AG08396 (cell line): ENCODE measurements at regions not wholly inside any gene's neighbourhood (a gene's known extent, or its start where the extent isn't known, plus 50 kb on each side); places are given as distances from the start of the nearest gene placed in this dataset.

Experiments
- DNase-seq: peaks from one replicate; pipeline ENCODE4 v3.0.0; 2012; ENCODE audit warnings: low spot score, mixed read lengths

DNA sequence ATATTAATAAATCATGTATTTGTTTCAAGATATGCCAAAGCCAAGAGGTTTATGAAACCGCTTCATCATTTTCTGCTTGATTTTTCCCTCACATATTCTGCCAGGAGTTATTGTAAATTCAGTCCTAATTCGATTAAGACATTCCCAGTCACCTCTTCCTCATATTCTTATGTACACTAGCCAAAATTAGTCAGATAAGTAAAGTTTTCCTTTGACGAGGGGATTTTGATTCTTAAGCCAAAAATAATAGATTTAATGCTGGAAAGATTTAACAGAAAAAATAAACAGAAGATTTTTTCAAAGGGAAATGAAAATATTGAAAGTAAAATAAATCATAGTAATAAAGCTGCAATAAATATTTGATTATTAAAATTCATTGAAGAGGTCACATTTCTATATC, 51.0 kb upstream of the VEGFC start:
- no peak for DNase-seq

DNA sequence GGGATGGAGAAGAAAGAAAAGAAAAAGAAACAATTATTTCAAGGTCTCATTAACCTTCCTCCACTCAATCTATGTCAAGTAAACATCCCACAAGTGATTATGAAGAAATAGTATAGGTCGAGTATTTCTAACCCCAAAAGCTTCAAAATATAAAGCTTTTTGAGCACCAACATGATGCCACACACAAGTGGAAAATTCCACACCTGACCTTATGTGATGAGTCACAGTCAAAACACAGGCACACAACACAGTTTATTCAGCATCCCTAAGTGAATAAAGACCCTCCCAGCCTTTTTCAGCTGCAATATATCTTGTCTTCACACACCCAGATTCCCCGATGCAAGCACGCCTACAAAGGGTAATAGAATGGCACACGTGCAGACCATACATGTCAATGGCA, 51.7 kb upstream of the VEGFC start:
- no peak for DNase-seq

DNA sequence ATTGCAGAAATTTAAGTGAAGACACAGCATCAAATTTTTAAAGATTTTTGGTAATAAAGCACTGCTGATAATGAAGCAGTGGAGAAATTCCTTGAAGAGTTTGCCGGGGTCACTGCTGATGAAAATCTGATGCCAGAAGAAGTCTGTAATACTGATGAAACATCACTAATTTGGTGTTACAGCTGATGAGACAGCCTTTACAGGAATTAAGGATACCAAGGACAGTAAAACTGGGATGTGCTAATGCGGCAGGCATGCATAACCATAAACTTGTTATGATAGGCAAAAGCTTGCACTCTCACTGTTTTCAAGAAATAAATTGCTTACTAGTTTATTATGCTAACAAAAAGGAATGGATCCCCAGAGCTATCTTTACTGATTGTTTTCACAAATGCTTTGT, 52.9 kb upstream of the VEGFC start:
- DNase-seq, result no peak

DNA sequence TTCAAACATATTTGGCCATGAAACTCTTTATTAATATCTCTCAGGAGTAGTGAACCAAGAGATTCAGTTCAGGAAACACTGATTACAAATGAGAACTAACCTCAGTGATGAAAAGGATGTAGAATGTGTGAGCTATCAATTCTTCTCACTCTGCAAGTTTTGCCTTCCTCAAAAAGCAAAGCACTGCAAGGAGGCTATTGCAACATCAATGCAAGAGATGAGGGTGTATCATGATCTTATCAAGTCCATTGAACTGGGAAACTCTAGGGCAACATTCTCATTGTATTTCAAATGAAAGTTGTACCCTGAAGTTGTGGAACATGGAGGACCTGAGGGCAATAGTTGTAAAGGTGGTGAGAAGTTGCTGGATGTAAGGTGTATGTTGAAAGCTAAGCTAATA, 56.4 kb upstream of the VEGFC start:
- DNase-seq, result no peak

DNA sequence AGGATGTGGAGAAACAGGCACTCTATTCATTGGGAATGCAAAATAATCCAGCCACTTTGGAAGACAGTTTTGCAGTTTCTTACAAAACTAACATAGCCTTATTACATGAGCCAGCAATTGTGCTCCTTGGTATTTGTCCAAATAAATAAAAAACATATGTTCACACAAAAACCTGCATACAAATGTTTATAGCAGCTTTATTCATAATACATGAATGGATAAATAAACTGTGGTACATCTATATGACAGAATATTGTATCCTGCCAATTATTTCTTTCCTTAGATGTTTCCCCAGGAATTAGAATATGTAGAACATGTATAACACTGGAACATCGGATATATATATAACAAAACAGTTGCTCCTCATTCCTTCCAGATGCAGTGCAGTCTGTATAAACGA, 57.7 kb upstream of the VEGFC start:
- no peak for DNase-seq

DNA sequence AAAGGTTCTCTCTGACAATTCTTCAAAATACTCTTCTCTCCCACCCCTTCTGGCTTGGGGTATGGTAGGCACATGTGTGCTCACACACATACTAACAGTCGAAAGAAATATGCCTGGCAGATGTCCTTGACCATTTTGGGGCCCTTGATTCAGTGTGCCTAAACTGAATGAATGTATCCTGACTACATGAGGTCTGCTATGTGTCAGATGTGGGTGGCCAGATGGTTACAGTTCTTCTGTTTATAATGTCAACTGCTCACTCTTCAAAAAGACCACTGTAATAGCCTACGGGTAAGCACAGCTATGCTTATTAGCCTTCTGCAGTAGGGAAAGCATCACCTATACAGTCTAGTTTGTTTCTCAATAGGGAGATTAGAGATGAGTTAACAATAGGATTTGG, 63.7 kb upstream of the VEGFC start:
- no peak for DNase-seq

DNA sequence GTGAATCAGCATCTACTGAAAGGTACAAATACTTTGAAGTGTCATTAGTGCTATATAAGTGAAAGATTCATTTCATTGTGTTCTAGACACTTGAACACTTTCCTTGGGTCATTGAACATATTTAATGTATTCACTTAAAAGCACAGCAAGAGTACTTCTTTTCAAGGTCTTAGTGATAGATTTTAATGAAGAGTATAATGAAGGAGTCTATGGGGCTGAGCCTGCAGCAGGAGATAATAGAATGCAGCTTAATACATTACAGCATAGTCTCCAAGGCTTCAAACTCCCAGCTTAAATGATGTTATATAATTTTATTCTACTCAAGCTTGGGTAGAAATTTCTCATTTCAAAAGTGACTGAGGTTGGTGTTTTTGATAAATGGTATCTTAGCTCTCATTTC, 66.1 kb upstream of the VEGFC start:
- no peak for DNase-seq

DNA sequence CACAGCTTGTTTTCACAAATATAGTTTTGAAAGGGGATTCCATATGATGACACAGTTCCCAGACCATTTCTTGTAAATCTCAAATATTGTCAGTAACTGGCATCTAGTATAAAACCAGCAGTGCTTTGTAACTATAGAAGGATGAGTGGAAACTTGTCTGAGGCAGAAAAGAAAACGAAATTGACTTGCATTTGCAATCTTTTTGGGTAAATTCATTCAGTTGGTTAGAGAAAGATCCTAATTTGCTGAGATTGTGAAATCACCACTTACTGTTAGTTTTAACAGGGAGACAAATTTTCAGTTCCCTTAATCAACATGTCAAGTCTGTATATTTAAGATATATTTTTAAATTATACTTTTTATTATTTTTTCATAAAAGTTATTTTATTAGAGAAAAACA, 71.5 kb upstream of the VEGFC start:
- DNase-seq, result no peak

DNA sequence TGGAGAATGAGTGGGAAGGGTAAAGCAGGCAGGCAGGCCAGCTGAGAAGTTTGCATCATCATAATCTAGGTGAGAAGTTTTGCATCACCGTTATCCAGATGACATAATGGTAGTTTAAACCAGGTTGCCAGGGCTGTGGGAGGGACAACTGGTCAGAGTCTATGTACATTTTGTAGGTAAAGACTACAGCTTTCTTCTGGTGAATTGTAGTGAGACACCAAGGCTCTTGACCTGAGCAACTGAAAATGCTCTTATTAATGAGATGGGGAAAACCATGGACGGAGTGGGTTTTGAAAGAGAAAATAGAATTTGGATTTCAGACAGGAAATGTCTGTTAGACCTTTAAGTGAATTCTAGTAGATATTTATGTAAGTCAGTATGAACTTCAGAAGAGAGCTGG, 76.0 kb upstream of the VEGFC start:
- no peak for DNase-seq

DNA sequence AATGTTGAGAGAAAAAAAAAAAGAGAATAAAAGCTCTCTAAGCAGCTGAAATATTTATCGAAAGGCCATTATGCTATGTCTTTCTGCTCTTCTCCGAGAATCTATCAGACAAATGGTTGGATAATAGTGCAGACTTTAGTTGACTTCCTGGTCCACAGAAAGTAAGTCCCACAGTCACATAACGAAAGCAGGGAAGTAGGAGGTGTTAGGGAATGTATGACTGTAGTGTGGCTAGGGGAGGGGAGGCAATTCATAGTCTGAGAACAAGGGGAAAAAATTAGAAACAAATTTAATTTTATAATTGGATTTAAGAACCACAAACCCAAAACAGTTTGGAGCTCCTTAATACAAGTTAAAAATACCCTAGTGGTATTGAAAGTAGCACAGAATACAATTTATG, 79.7 kb upstream of the VEGFC start:
- DNase-seq, result no peak

DNA sequence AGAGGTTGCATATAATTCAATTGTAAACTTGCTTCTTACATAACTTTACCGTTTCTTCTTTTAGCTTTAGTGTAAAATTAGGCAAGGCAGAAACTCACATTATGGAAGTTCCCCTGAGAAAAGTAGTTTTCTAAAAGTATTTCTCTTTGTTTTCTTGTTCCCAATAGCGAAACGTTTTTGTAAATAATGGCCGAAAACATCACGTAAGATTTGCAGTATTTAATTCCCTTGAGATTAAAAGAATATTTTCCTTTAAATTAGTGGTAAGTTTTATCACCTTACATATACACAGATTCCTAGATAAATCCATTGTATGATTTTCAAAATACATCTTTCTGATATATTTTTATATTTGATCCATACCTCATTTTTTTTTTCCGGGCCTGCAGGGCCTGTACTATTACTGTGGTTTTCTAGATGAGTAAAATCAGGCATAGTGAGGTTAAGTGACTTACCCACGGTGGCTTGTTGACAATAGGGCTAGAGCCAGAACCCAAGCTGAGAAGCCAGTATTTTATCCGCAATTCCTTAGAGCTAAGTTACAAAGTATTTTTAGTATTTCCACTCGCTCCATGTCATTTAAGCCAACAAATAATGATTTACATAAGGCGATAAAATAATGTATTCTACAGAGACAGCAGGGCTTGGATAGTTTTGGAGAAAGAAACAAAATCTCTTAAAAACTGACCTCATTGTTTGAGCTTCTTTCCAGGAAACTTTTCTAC, 82.2 kb upstream of the VEGFC start:
- DNase-seq, result no peak

DNA sequence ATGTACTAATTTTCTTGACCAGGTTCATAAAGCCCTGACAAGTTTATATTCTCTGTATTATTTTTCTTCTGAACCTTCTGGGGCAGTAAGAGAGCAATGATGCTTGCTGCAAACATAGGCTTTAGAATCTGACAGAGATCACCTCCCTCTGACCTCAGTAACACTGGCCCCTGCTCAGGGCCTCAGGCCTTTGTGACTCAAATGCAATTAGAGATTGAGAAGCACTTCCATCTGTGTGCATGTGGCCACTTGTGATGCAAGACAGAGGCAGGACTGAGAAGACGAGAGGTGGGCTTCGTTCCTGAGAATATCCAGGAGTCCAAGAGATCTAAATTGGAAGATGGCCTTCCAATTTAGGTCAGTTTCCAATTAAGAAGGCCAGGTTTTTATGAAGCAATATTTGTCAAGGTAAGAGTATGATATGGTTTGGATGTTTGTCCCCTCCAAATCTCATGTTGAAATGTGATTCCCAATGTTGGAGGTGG, 82.8 kb upstream of the VEGFC start:
- no peak for DNase-seq

DNA sequence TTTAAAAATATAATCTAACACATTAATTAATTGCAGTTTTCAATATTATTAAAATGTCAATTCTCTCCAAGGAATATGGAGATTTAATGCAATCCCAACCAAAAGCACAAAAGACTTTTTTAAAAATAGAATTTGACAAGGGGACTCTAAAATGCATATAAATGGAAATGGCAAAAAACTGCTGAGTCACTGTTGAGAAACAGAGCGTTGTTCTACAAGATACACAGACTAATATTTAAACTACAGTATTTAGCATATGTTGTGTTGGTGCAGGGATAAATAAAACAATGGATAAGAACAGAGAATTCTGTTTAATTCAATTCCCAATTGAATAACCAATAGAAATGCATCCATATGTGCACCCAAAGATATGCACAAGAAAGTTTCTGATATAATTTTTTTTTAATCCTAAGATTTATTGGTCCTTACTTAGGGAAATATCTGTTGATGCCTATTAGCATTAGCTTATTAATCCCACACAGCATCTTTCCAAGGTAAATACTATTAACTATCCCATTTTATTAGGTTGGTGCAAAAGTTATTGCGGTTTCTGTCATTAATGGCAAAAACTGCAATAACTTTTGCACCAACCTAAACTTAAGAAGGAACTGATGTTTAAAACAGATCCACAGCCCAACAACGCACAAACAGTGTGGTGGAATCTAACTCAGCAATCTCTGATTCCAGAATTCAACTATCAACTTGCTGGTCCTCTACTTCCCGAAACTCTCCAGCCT, 86.8 kb upstream of the VEGFC start:
- DNase-seq, result no peak

DNA sequence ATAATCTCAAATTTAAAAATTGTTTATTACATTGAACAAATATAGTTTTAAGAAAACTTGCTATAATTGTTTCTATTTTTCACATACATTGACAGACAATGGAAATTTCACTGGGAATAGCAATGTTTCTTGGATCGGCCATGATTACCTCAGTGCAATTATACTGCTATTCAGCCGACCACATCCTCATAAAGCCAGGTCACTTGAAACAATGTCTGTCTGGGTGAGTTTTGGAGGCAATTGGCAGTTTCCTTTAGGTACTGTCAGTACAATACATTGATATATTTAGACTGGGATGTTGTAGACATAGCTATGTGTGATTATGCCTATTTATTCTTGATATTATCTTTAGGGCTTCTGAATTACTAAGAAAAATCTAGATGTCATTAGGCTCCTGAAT, 89.5 kb upstream of the VEGFC start:
- no peak for DNase-seq

DNA sequence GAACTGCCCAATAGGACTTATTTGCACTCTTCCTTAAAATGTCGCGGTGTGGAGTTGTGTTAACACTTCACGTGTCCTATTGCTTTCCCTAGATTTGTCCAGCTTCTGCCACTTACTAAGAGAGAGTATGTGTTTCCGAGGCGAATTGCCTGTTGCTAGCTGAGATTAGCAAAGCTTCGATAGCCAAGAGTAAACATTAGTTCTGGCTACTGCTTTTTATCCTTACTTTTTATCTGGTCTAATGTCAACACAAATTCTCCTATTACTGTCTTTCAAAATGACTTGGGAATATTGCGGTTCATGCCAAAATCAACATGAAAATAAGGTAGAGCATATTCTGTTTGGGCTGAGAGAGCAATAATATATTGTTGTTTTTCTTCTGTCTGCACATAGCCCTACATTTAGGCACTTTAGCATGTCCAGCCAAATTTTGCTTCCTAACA, 90.4 kb upstream of the VEGFC start:
- no peak for DNase-seq

DNA sequence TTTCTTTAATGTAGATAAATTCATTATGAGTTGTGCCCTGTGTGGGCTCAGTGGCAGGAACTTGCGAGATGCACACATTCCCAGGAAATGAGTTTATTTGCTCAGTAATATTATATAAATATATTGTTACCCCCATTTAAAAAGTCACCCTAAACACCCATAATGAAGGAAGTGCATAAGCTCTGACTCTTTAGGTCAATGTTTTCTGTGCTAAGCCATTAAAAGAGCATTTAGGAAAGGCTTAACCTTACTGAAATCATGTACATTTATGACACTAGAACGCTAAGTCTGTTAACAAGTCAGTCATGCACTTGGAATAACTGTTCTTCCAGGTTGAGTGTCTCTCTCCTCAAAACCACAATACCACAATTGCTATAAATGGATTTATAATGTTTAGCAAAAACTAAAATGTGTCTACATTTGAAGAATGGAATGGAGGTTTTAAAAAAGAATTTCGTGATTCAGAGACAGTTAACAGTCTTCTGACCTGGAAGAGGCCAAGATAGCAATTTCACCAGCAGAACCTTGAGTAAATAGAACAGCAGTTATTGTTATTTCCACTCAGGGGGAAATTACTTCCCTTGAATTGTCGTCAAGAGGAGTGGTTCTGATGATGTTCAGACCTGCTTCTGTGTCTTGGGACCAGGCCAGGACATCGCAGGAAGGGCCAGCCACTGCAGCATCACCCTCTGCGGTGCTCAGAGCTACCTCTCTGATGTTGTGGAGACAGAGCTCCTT, 91.1 kb upstream of the VEGFC start:
- DNase-seq, result peak; percentile 30

DNA sequence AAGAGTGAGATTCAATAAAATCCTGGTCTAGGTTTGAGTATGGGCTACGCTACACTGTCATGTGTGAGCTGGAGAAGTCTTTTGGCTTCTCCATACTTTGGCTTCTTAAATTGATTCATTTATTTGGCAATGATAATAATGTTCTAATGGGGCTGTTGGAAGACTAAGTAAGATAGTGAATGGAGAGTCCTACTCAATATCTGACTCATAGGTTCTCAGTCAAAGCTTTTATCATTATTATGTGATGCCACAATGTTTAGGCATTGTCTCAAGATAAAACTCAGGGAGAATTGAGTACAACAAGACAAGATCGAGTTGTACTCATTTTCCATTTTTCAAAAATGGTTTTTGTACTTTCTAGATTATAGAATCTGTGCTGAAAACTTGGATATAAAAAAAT, 92.5 kb upstream of the VEGFC start:
- no peak for DNase-seq

DNA sequence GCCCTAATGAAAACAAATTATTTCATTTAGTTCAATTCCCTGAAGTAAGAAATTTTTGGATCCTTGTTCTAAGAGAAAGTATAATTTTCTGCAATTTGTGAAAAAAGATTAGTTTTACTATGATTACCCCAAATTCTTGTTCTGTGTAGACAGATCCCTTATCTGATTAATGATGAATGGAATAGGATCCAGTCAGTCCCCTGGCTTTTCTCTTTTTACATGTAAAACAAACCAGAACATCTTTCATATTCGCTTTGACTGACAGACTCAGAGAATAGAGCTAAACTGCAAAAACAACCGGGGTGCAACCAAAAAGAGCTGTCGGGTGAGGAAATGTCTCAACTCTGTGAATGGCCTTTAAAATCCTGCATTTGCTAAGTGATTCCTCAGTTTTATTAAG, 93.4 kb upstream of the VEGFC start:
- DNase-seq, result no peak

DNA sequence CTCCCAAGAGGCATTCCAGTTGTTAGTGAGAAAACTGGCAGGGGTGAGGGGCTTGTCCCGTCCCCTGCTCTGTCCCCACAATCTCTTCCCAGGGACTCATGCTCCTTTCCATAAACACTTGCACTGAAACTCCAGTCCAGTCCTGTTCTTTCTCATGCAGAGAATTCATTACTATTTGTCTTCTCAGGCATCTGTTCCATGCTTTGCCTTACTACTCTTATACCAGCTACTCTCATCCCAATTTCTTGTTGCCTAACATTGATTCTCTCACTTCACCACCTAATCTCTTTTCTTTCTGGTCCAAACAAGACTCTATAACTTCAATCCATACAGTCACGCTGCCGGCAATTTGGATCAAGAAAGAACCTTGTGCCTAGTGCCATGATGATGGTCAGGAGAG, 97.1 kb upstream of the VEGFC start:
- DNase-seq, result no peak

DNA sequence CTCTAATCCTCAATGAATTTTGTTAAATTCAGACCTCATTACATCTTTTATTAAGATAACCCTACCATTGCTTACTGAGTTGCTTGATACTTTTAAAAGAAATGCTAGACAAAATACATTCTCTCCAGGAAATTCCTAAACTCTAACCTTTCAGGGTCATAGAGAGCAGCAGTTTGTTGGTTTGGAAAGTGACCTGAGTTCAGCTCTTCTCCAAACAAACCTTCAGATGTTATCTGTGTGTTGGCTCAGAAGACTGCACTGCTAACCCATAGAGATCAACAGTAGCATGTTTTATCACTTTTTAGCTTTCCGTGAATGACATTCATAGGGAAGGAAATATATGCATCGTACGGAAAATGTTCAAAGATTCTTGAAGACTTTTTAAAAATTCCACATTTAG, 101.8 kb upstream of the VEGFC start:
- no peak for DNase-seq

DNA sequence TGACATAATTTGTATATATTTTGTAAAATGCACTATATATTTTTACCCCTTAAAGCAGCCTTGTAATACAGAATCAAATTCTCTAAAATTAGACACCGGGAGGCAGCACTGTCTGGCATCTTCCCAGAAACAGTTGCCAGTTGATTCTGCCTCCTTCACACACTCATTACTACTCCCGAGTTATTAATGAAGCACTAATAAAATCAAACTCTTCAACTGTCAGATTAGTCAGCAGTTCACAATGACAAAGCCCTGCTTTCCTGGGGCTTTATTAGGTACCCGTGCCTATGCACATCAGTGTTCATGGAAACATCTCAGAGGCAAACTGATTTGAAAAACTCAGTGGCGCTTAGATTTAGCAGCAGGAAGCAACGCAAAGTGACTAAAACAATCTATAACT, 103.5 kb upstream of the VEGFC start:
- no peak for DNase-seq

DNA sequence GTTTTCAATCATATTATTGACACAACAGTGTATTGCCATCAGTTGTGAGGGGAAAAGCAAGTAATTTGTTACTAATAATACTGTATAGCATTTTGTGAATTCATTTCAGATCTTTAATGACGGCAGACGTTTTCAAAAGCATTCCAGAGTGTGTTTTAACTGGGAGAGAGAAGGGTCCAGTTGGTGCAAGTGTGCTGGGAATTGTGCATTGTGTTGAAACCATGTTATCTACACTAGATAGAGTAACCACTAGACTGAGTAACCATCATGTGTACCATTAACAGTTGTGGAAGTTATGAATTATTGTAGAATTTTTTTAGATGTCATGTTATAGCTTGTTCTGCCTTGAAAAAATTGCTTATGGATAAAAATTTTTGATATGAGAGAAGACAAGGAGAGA, 104.5 kb upstream of the VEGFC start:
- no peak for DNase-seq

DNA sequence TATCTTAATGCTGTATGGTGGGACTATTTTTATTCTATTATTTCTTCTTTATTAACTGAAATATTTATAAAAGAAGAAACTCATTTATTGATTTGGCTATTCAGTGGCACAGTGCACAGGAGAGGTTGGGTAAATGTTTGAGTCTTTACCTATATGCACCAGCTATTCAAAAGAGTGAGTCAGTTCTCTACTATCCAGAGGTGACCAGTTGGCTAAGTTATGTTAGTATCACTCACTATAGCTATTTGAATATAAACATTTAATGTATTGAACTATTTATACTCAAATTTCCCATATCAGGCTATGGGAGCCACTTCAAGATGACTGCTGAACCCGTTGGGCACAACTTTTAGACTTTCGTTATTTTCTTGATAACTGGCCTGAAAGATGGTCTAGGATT, 106.1 kb upstream of the VEGFC start:
- DNase-seq, result no peak
